Testis (tissue), 2 donors: ENCODE measurements at regions not wholly inside any gene's neighbourhood (a gene's known extent, or its start where the extent isn't known, plus 50 kb on each side); places are given as distances from the start of the nearest gene placed in this dataset.

Source experiments
- CTCF ChIP-seq, 3 experiments: fragments of 450-650 bp in 2 of 3; fragments of 200-600 bp in 1 of 3; sonication (generic) in 1 of 3; IDR thresholded peaks; one replicate each; pipeline ENCODE4 v1.5.1; 2016 to 2019; ENCODE audit warnings: antibody characterized with exemption in 3 of 3, mild to moderate bottlenecking in 2 of 3, moderate library complexity in 1 of 3
- POLR2A ChIP-seq: fragments of 450-650 bp; IDR thresholded peaks from one replicate; pipeline ENCODE4 v1.6.1; 2017; ENCODE audit warnings: antibody characterized with exemption, mild to moderate bottlenecking, moderate library complexity

- TF ChIP-seq CTCF (IDR thresholded peaks at IDR 0.05) (no peak), POLR2A (no peak)
Observed at GRCh38 chr10:130350996-130351395, 214.8 kb downstream of the GLRX3 start.
